ENCODE measurements at regions not wholly inside any gene's neighbourhood (a gene's known extent, or its start where the extent isn't known, plus 50 kb on each side); places are given as distances from the start of the nearest gene placed in this dataset.

- Mint-ChIP-seq H3K27me3 (ENCODE audit: insufficient read depth) (no peaks in the 10 kb centered on the region; the same call in 1 of the 2 replicates), H3K27ac (no peak overlapping the region), H3K4me1 (ENCODE audit: low read depth) (no peaks in the 10 kb centered on the region), H3K4me3 (no peak overlapping the region), H3K36me3 (ENCODE audit: low read depth) (no peaks in the 10 kb centered on the region), H3K9me3 (peaks cover 18% of the 10 kb centered on the region)
- no peak for TF ChIP-seq CTCF (IDR thresholded peaks at IDR 0.05)
- no peak for DNase-seq
Measured at GRCh38 chr6:114404339-114404955, 61.6 kb upstream of the HS3ST5 start.

- no peak overlapping the region for H3K4me3 Mint-ChIP-seq
- no peak overlapping the region for H3K27ac Mint-ChIP-seq
- H3K4me1 Mint-ChIP-seq (ENCODE audit: low read depth): no peaks in the 10 kb centered on the region
- H3K36me3 Mint-ChIP-seq (ENCODE audit: low read depth): no peaks in the 10 kb centered on the region
- DNase-seq: no peak
- no peak for TF ChIP-seq CTCF (IDR thresholded peaks at IDR 0.05)
- peaks cover 22% of the 10 kb centered on the region for H3K9me3 Mint-ChIP-seq
- no peaks in the 10 kb centered on the region; the same call in 1 of the 2 replicates for H3K27me3 Mint-ChIP-seq (ENCODE audit: insufficient read depth)
Measured at GRCh38 chr6:114403858-114404257, 61.0 kb upstream of the HS3ST5 start.

DNA sequence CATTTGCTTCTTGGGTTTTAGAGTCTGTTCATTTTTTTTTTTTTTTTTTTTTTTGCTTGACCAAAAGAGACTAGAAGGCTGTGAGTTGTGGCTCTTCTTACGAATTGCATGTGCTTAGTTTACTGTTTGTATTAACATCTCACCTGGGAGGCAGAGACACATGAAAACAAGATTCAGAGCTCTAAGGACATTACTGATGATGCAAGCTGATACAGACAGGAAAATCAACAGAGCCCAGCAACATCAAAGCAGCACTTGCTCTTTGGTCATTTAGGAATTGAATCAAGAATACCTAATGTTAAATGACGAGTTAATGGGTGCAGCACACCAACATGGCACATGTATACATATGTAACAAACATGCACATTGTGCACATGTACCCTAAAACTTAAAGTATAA lies 55.7 kb upstream of the HS3ST5 start:
- Mint-ChIP-seq H3K4me1 (ENCODE audit: low read depth) (no peaks in the 10 kb centered on the region), H3K4me3 (no peak overlapping the region), H3K36me3 (ENCODE audit: low read depth) (no peaks in the 10 kb centered on the region), H3K27ac (no peak overlapping the region), H3K9me3 (peaks cover 45% of the 10 kb centered on the region), H3K27me3 (ENCODE audit: insufficient read depth) (no peaks in the 10 kb centered on the region)
- no peak for TF ChIP-seq CTCF (IDR thresholded peaks at IDR 0.05)
- DNase-seq: no peak

All from HFFc6 (cell line).